HG03108 (cell line): ENCODE measurements at regions not wholly inside any gene's neighbourhood (a gene's known extent, or its start where the extent isn't known, plus 50 kb on each side); places are given as distances from the start of the nearest gene placed in this dataset.
"Not testable (repeated sequence)": the region's sequence is repeated elsewhere in the genome, so short reads cannot be mapped to it uniquely, and the experiment has no call there.

Experiments used
- ATAC-seq: cut with Tn5 transposase; IDR thresholded peaks from one replicate; pipeline ENCODE4 v1.9.1; 2021; ENCODE audit warnings: moderate library complexity; ENCODE audit not compliant: unreplicated experiment

DNA sequence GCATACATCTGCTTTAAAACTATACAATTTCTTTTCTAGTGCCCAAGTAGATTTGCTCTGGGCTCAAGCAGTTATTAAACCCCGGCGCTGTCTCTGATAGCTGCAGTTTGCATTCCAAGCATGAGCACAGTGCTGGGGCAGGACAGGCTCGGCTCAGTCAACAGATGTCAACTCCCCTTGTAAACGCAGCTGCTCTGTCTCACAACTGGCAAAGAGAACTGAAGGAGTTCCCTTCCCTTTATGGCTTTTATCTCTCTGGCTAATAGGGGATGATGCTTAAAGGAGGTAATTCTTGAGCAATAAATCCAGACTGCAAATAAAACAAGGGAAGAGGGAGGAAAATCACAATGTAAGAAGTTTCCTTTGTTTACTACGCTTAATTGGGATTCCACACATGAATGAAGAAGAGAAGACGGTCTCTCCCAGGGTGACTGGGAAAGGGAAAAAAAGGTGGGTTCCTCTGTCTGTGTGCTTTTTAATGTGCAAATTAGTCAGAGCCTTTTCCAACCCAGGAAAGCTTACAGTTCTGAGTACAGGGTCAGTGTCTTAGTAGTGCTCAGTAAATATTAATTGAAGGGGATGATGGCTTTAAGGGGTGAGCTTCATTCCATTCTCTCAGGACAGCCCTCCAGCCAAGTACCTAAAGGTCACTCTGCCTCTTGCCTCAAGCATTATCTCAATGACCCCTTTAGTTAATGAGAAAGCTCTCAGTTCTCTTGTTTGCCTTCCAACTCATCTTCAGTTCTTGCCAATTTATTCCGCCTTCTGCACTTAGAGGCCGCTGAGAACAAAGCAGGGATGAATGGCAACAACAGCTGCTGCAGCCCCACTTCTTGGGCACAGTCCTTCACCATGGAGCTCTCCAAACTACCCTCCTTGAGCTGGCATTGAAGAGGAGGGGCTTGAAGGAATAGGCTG, 155.7 kb upstream of the JADE1 start:
- ATAC-seq, result no peak

DNA sequence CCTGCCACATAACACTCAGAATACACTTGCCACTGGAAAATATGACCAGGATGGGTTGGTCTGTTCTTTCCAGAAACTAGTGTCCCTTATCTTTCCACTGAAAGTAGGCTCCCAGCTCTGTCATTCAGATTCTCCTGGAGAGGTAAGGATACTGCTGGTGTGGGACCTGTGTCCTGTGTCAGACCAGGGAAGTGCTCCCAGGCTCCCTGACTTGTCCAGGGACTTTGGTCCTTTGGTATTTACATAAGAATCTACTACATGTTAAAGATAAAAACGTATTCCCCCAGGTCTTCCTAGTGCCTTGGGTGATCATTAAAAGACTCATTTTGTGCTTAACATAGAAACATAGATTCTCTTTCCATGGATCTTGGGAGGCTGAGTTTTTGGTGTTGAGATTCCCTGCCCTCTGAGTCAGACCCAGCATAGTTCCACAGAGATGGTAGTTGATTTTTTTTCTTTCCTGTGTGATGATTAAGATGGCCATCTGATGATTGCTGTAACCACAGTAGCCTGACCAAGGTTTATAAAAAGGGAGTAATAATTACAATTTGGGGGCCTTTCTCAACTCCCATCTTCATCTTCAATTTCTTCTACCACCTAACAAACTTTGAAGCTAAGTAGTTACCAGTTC, 159.8 kb upstream of the JADE1 start:
- no peak for ATAC-seq

DNA sequence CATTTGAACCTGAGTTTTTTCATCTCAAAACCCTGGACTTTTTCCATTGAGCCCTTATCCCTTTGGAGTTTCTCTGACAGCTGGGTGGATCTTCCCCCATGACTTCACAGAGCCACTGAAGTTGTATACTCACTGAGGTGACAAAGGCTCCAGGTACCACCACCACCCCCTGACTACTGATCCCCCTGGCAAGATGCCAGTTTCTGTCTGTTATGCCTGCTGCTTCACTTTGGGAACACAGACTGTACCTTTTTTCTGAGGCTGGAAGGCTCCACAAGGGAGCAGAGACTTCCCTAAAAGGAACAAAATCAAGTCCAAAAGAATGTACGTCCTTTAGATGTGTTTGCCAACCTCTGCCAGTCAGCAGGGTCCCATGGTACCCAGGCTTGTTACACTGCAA, 160.3 kb upstream of the JADE1 start:
- ATAC-seq, result no peak

DNA sequence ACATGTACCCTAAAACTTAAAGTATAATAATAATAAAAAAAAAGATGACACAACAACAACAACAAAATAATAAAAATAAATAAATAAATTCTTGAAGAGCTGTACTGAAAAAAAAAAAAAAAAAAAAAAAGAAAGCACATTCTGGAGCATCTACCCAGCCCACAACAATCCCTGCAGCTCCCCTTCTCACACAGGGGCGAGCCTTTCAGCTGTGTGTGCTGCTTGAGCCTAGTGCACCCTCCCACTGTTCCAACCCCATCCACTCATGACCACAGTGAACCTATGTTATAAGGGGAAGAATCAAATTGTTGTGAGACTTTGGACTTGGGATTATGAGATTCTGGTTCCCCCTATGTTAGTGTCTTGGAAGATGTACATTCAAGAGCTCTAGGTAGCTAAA, 161.5 kb upstream of the JADE1 start:
- no peak for ATAC-seq

DNA sequence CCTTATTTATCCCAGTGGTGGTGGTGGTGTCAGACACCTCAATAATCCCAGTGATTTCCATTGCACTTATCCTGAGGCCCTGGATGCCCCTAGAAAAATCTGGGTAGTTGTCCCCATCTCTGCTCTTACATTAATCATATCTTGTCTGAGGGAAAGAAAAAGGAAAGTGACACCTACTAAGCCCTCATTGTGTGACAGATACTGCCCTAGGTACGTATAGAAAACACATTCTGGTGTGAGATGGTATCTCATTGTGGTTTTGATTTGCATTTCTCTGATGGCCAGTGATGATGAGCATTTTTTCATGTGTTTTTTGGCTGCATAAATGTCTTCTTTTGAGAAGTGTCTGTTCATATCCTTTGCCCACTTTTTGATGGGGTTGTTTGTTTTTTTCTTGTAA, 162.6 kb upstream of the JADE1 start:
- not testable (repeated sequence) for ATAC-seq

DNA sequence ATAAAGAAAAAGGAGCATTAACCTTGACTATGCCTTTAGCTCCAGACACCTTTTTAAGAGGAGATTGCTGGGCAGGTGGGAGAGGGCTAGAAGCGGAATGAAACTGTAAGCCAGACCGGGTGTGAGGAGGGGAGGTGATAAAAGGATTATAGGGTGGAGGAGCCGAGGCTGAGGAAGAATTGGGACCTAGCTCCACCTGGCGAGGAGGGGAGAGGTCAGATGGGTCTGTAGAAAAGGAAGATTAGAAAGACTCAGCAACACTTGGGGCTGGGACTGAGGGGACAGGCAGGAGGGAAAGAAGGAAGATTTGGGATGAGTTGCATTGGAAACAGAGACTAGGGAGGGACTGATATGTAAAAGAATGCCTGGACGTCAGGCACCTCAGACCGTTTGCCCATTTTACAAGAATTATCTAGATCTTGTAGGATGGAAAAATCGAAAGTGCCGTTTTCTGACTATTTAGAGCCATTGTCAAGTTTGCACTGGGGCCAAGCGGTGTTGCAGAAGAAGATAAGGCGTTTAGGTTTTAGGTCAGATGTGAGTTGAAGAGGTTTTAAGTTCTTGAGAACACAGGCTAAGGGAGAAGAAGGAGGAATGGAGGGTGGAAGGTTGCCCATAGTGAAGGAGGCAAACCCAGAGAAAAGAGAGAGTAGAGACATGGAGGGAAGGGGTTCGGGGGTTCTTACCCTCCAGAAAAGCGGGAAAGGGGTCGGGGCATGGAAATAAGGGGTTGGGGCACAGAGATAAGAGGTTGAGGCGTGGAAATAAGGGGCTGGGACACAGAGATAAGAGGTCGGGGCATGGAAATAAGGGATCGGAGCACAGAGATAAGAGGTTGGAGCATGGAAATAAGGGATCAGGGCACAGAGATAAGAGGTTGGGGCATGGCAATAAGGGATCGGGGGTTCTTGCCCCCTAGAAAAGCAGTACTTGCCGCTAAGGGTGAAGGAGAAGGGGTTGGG, 164.5 kb upstream of the JADE1 start:
- ATAC-seq, result not testable (repeated sequence)

DNA sequence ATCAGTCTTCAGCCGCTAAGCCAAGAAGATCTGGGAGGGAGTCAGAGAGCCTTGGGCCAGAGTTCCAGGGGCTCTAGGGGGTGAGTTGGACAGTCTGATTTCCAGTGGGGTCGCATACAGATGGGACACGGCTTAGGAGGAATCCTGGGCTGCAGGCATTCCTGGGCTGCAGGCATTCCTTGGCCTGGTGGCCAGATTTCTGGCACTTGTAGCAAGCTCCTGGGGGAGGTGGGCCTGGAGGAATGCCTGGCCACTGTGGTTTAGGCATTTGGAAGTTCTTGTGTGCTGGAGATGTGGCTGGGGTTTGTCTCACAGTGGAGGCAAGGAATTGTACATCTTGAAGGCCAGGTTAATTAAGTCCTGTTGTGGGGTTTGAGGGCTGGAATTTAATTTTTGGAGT, 165.4 kb upstream of the JADE1 start:
- ATAC-seq, result not testable (repeated sequence)

DNA sequence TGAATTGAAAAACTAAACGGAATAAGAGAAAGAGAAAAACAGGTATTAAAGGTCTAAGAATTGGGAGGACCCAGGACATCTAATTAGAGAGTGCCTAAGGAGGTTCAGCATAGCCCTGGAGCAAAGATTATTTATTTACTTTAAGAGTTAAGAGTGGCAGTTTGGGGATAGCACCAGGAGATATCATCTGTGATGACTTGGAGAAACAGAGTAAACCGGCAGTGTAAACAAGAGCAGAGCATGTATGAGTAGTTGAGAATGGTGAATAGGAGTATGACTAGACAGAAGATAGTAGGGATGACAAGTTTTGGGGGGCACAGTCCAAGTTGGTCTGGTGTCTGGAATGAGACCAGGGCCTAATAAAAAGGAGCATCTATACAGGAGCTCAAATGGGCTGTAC, 167.9 kb upstream of the JADE1 start:
- ATAC-seq, result not testable (repeated sequence)

DNA sequence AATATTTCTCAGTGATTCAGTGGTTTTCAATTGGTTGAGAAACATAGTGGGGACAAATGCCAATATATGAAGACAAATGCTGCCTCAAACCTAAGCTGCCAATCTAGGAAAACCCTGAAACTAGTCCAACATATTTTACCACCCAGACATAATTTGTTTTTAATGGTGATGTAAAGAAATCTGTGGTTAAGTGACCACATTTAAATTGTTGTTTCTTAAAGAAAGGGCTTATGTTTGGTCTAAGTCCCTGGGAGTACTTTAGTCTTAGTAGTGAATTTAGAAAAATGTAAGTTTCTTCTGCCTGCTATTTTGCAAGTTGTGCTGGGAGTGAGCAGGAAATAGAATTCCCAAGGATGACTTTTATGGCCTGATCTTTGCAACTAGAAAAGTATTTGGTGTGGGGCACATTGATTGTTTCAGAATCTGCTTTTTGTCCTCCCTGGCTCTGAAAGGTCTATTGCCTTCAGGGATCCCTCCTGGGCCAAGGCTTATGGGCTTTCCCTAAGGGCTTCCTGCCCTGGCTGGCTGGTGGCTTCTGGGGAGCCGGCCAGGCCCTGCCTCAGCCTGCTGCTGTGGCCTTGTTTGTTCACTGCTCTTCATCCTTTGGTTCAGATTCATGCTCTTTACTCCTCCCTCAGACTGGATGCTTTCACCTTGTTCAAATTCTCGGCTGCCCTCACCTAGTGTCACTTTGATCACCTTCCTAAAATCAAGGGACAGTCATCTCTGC, 169.8 kb upstream of the JADE1 start:
- ATAC-seq, result no peak

DNA sequence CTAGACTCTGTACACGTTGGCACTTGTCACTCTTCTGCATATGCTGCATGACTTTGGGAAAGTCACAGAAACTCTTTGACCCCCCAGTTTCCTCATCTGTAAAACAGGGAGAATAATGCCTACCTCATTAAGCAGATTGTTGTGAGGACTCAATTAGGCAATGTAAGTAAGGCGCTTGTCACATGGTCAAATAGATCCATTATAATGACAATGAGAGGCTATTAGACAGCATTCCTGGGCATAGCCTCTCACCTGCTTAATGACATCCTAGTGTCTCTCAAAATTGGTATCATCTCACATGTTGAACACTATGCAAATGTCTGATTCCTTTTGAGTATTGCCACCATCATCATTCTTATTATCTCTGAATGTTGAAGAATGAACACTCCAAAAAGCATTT, 172.6 kb upstream of the JADE1 start:
- no peak for ATAC-seq

DNA sequence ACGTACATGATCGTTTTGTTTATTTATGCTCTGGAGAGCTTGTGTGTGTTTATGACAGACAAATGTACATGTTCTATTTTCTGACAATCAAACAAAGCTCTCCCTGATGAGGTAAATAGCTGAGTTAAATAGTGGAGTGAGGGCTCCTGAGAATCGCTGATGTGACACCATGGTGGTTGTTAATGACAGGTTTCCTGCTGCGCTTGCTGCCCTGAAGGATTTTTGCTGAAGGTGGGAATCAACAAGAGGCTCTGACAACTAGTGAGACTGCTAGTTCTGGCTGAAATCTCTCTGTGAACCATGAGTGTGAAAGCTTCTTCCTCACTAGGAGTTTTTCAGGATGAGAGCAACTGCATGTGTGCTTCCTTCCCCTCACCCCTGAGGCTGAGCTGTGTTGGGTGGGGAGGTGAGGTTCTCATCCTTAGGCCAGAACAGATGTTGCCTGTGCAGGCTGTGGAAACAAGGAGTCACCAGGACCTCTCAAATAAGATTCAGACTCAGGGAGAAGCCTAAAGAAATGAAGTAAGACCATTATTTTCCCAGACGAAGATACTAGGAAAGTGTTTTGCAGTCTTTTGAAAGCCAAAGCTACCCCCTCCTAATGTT, 173.4 kb upstream of the JADE1 start:
- no peak for ATAC-seq

DNA sequence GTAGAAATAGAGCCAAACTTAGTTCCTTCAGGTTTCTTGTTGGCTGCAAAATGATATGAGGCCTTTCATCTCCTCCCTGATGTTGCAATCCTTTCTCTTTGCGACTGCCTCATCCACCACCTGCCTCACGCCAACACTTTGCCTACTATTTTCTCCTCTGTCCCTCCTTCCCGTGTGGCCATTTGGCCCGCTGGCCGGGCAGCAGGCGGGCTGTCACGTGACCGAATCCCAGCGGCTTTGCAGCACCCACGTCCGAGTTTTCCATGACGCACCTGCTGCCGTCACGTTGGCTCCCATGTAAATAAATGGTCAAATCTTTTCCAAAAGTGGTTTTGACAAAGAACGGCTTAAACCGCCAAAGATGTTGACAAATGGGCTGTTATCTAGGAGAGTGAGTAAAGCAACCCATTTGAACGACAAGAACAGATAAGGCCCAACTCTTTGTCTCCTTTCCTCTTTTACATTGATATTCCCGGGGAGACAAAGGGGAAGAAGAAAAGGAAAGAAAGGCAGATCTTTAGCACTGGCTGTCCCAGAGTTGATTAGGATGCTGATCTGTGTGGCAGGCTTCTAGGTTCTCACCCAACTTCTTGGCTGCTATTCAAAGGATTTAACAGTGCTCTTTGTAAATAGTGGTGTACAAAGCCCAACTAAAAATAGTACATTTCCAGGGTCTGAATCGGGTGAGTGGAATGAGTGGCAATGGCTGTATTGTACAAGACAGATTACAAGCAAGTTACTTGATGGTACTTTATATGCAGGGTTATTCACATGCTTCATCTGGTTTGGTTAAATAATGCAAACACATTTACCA, 174.2 kb upstream of the JADE1 start:
- ATAC-seq, result no peak

DNA sequence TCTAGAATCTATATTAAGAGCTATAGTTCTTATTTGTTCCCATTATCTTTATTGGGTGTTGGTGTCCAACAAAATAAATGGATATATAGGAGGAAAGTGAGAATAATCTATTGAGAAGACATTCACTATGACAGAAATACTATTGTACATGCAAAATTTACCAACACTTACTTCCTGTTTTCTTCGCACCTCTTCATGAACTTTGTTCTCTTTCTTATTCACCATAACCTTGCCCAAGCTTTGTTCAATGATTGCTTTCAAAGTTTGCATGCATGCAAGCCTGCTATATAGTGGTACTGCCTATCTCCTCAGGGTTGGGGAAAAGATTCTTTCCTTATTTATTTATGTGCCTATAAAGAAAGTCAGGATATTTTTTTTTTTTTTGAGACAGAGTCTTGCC, 176.4 kb upstream of the JADE1 start:
- ATAC-seq, result no peak

DNA sequence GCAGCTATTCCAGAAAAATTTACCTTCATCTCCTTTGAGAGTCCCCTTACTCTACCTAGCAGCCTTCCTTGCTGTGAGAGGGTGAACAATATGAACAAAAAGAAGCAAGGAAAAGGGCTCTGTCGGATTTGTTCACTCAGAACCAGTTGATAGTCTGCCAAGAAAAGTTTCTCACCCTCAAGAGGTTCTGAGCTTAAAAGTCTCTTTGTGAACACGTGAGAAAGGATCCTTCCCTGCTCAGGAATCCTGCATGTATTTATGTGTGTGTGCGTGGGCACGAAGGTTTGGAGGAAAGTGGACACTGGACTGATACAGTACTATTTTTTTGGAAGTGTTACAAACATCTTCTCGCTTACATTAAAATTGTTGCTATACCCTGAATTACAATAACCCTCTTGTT, 178.6 kb upstream of the JADE1 start:
- no peak for ATAC-seq

DNA sequence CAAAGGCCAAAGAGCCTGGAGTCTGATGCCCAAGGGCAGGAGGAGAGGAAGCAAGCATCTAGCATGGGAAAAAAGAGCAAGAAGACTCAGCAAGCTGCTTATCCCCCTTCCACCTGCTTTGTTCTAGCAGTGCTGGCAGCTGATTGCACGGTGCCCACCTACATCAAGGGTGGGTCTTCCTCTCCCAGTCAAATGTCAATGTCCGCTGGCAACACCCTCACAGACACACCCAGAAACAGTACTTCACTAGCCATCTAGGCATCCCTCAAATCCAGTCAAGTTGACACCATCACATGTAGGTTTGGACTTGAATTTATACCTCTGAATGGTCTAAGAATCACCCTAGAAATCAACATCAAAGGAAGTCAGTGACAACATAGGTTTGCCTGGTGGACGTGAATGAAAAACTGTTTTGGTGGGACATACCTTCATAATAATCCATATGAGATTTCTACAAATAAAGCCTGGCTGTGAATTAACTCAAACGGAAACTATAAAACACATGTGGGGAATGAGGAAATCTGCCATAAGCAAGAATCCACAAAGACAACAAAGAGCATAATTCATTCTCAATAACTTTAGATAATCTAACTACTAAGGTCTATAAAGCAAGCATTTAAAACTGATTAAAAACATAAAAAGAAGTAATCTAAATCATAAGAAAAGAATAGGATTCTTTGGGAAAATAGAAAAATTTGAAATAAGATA, 185.8 kb upstream of the JADE1 start:
- no peak for ATAC-seq

DNA sequence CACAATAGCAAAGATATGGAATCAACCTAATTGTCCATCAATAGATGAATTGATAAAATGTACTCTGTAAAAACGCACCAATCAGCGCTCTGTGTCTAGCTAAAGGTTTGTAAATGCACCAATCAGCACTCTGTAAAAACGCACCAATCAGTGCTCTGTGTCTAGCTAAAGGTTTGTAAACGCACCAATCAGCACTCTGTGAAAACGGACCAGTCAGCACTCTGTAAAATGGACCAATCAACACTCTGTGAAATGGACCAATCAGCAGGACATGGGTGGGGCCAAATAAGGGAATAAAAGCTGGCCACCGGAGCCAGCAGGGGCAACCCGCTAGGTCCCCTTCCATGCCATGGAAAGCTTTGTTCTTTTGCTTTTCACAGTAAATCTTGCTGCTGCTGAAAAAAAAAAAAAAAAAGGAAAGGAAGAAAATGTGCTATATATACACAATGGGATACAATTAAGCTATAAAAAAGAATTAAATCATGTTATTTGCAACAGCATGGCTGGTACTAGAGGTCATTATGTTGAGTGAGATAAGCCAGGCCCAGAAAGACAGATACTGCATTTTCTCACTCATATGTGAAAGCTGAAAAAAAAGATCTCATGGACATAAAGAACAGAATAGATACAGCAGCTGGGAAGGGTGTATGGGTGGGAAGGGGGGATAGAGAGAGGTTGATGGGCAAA, 189.1 kb upstream of the JADE1 start:
- not testable (repeated sequence) for ATAC-seq

DNA sequence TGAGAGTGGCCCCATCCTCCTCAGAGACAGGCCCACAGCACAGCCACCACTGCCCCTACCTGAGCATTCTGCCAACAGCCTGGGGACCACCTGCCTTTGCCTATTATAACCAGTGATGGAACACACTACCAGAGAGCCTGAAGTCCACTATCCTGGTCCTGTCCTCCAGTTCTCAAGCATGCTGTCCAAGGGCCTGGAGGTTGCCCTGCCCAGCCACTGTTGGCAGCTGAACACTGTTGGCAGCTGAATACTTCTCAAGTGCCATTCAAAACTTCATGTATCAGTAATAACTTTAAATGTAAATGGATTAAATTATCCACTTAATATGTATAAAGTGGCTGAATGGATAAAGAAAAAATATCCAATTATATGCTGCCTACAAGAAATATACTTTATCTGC, 194.3 kb upstream of the JADE1 start:
- ATAC-seq, result no peak

DNA sequence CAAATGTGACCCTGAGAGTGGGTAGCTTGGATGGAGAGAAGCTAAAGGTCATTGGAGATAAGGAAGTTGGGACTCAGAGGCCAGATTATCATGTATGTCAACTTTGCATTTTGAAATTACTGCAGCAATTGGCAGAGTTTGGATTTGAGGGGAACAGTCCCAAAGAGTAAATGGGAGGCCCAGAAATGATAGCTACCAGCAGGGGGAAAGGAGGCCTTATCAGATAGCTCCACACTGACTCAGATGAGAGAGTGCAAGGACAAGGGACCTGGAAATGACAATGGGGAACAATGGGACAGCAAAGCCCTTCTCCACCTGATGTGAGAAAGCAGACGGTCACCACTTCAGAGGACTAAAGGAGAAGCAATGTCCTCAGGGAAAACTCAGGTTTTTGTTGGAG, 201.5 kb upstream of the JADE1 start:
- ATAC-seq, result no peak
